NCI-H1694 (cell line): ENCODE measurements at regions not wholly inside any gene's neighbourhood (a gene's known extent, or its start where the extent isn't known, plus 50 kb on each side); places are given as distances from the start of the nearest gene placed in this dataset.
"Not testable (repeated sequence)": the region's sequence is repeated elsewhere in the genome, so short reads cannot be mapped to it uniquely, and the experiment has no call there.

Experiments used
- DNase-seq: peaks from one replicate; lab custom pipeline; 2025; lab: John Stamatoyannopoulos, UW

DNA sequence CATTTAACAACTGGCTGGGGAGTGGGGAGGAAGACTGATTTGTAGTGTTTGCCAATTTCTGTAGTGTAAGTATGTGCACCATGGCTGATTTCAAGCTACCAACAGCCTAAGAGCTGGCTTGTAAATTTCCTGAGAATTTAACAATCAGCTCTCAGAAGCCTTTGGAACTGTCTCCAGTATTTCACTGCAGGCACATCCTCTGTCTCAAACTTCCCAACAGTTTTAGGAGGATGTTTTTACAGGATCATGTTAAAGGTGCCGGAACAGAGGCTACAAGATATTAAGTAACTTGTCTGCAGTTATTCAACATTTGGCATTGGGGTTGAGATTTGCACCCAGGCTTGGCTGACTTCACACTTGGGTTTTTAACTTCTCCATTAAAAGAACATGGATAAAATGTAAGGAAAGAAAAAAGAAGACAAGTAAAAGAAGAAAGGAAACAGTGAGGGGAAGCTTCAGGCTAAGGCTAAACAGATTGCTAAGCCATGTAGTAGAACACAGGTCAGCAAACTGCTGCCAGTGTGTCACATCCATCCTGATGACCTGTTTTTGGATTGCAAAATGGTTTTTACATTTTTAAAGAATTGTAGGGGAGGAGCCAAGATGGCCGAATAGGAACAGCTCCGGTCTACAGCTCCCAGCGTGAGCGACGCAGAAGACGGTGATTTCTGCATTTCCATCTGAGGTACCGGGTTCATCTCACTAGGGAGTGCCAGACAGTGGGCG lies 204.8 kb upstream of the SESN3 start:
- DNase-seq = no peak

- DNase-seq = no peak
These were observed 204.2 kb upstream of the SESN3 start for GRCh38 chr11:95435192-95435591.

DNA sequence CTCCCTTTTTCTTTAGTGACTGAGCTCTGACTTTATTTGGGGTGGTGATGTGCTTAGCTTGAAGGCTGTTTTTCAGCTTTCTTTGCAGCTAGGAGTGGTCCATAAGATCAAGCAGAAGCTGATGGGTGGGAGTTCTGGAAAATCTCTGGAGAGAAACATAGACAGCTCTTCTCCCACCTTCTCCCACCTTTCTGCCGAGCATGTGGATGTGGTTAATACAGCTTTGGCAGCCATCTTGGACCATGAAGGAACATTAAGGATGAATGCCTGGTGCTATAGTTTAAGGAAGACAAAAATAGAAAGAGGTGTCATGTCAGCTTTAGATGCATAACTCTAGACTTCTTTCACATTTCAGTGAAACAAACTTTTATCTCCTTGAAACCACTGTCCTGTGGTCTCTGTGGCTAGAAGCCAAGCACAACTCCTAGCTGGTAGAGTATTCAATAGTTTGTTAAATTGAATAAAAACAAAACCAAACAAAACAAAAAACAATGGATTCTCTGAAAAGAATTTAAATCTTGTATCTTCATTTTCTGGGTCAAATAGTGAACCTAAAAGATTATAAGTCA lies 203.6 kb upstream of the SESN3 start:
- DNase-seq = no peak

- no peak for DNase-seq
These were observed 203.0 kb upstream of the SESN3 start for GRCh38 chr11:95434009-95434408.

DNA sequence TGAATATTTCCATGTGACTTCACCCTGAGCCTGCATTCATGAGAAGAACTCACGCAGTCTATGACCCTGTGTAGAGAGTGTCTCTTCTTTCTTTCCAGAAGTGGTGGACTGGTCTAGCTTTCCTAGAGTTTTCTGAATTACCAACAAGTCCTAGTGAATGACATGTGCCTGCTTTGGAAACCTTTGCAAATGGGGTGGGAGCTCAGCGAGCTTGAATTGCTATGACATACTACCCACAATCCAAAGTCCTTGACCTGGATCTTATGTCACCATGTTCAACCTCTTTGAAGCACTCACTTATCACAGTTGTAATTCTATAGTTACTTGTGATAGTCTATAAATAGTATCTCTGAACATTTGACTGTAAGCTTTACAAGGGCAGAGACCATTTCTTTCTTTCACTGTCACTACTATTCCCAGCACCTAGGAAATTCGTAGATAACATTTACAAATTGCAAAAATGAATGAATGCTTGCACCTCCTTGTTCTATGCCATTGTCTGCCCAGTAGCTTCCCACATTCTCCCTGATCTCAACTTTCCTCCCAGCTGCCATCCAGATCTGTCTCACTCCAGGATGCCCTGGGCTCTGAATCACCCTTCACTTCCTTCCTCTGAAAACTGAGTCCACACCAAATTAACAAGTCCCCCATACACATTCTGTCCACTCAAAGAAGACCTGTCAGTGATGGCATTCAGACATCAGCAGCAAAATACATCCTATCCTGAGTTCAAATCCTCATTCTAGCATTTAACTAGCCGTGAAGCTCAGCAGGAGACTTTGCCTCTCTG lies 201.9 kb upstream of the SESN3 start:
- no peak for DNase-seq

DNA sequence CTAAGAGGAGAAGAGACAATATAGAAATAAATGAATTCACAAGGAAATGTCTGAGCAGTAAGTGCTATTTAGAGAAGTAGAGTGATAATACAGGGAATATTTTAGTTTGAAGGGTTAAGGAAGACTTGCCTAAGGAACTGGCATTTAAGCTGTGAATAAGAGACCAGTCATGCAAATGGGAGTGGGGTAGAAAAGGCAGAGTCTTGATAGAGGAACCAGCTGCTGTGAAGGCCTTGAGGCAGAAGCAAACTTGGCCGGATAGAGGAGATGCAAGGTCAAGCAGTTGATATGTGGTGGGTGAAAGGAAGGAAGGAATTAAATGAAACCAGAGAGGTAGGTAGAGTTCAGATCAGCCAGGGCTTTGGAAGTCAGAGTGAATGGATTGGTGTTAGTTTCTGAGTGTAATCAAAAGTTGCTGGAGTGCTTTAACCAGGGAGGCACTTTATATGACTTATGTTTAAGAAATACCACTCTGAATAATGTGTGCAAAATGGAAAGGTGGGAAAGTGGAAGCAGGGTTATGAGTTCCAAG lies 198.4 kb upstream of the SESN3 start:
- no peak for DNase-seq

GRCh38 chr11:95426823-95427462 lies 195.9 kb upstream of the SESN3 start:
- no peak for DNase-seq

DNA sequence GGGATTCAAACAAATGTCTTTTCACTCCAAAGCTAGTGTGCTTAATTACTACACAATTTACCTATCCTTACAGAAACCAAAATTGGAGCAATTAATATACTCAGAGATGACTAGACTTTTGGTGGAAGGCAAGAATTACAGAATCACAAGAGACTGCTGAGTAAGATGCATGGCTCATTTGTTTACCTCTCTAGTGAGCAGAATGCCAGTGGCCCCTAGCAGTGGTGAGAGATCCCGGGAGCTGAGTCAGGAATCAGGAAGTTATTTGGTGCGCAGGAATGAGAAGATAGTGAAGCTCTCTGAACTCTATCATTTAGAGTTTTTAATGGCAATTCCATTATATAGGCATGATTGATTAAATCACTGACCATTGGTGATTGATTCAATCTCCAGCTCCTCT lies 188.9 kb upstream of the SESN3 start:
- no peak for DNase-seq

GRCh38 chr11:95418916-95419315 lies 187.9 kb upstream of the SESN3 start:
- DNase-seq = no peak

DNA sequence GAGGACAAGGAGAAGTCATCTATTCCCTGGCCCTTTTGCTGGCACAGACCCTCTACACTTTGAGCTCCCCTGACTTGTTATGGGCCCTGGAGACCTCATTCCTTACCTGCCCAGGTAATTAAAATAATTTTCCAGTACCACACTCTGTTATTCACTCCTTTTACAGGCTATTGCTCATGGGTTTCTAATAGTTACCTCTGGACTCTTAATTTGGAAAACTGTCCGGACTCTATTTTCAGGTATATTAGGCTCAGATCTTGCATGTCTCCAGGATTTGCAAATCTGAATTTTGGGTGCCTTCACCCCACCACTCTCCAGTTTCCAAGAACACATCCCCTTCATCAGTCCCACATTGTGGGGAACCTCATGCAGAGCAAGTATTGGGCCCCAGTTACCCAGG lies 186.8 kb upstream of the SESN3 start:
- DNase-seq = no peak

DNA sequence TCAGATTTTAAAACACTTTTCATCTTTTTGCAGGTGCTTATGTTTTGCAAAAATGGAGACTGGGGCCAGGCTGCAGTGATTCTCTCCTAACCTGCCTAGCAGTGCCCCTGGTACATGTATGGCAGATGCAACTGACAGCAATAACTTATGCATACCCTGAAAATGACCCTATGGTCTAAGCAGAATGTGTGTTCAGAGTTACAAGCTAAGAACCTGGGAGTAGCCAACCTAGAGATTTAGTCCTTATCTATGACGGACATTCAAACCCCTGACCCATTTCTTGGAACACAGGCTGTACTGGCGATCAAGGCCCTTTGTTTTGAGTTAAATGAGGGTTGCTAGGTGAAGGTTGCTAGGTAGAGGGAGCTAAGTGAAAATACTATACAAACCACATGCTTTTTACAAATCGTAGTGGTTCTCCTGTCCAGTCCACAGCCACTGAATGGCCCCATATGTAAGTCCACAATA lies 184.9 kb upstream of the SESN3 start:
- DNase-seq = no peak

GRCh38 chr11:95414217-95414616 lies 183.2 kb upstream of the SESN3 start:
- DNase-seq = no peak

DNA sequence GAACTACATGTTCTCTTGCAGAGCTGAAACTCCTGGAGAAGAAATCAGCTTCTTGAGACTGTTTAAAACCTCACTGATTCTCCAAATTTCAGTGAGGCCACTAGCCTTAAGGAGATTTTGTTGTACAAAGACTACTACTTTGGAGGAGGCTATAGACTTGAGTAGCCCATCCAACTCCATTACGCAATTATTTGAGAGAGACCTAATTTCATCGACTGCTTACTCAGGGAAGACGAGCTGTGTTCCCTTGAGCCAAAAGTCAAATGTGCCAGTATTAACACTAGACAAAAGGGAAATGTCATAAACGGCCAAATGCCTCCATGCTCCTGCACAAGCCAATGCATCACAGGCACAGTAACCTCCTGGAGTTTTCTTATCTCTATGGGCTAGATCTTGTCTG lies 182.8 kb upstream of the SESN3 start:
- DNase-seq = no peak

- DNase-seq = no peak
These were observed 182.0 kb upstream of the SESN3 start for GRCh38 chr11:95413021-95413420.

DNA sequence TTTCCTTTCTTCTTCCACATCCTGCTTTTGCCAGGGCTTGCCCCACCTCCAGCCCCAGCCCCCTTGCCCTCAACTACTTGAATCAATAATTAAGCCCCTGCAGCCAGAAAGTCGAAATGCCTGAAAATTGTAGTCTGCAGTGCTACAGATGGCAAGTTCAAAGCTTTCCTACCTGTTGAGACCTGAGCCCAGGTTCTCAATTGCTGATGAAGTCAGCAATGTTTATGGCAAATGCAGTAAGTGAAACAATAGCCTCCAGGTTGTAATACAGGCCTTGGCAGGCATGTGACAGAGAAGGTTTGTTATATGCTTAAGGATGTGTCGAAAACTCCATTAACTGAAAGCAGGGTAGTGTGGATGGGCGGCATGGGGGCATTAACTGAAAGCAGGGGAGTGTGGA lies 181.1 kb upstream of the SESN3 start:
- no peak for DNase-seq

DNA sequence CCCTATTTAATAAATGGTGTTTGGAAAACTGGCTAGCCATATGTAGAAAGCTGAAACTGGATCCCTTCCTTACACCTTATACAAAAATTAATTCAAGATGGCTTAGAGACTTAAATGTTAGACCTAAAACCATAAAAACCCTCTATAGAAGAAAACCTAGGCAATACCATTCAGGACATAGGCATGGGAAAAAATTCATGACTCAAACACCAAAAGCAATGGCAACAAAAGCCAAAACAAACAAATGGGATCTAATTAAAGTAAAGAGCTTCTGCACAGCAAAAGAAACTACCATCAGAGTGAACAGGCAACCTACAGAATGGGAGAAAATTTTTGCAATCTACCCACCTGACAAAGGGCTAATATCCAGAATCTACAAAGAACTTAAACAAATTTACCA lies 179.7 kb upstream of the SESN3 start:
- DNase-seq = not testable (repeated sequence)

GRCh38 chr11:95406271-95406670 lies 175.3 kb upstream of the SESN3 start:
- no peak for DNase-seq

GRCh38 chr11:95404370-95404769 lies 173.4 kb upstream of the SESN3 start:
- no peak for DNase-seq

DNA sequence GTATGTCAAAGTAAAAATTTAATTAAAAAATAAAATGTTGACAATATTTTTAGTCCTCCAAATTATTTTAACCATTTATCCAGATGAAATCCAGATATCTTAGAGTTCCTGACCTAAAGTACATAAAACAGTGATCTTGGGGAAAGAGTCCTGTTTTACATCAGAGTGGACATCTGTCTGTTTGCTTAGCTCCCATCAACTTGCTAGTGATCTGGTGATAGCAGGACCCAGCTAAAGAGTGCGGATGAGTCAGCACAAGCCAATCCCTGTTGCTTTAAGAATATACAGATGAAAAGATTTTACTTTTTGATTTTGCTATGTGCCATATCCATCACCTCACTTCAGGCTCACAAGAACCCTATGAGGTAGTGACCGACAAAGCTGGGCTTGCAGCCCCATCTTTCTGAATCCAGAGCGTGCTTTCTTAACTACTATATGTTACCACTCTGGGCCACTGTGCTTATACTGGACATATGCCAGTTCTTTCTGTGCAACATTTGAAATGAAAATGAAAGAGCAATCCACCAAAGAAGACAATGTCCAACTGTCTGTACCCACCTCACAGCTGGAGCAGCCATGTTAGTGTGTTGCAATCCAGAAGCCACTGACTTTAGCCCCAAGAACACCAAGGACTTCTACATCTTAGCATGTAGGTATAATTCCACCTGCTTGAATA lies 167.6 kb upstream of the SESN3 start:
- no peak for DNase-seq

- DNase-seq = no peak
These were observed 161.6 kb upstream of the SESN3 start for GRCh38 chr11:95392644-95393043.

DNA sequence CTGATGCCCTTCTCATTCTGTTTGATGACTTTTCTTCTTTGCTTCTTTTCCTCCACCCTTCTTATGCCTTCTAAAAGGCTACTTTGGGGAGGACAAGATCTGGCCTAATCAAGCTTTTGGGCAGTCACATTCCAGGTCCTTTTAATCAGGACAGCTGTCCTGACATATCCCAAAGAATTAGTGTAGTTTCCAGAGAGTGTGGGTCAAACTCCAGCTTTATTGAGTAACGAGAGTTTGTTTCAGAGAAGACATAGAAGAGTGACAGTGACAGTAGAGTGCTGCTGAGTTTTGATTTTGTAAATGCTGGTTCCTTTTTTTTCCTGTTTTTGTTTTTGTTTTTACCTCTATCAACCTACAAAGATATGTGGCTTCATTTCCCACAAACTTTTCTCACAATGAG lies 158.4 kb upstream of the SESN3 start:
- DNase-seq = no peak

GRCh38 chr11:95388086-95388485 lies 157.1 kb upstream of the SESN3 start:
- no peak for DNase-seq
